DMS79 (cell line): ENCODE measurements at regions not wholly inside any gene's neighbourhood (a gene's known extent, or its start where the extent isn't known, plus 50 kb on each side); places are given as distances from the start of the nearest gene placed in this dataset.

Source experiments
- DNase-seq: peaks from one replicate; lab custom pipeline; 2025; lab: John Stamatoyannopoulos, UW

GRCh38 chr5:51908215-51908614 is 525.0 kb downstream of the ISL1 start:
- DNase-seq, result no peak

DNA sequence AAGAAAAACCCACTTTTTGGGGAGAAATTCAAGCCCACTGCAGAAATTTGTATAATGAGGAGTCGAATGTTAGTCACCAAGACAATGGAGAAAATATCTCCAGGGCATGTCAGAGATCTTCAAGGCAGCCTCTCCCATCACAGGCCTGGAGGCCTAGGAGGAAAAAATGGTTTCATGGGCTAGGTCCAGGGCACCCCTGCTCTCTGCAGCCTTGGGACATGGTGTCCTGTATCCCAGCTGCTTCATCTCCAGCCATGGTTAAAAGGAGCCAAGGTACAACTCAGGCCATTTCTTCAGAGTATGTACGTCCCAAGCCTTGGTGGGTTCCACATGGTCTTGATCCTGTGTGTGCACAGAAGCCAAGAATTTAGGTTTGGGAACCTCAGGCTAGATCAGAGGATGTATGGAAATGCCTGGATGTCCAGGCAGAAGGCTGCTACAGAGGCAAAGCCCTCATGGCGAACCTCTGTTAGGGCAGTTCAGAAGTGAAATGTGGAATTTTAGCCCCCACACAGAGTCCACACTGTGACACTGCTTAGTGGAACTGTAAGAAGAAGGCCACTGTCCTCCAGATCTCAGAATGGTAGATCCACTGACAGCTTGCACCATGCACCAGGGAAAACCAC is 561.4 kb downstream of the ISL1 start:
- no peak for DNase-seq

DNA sequence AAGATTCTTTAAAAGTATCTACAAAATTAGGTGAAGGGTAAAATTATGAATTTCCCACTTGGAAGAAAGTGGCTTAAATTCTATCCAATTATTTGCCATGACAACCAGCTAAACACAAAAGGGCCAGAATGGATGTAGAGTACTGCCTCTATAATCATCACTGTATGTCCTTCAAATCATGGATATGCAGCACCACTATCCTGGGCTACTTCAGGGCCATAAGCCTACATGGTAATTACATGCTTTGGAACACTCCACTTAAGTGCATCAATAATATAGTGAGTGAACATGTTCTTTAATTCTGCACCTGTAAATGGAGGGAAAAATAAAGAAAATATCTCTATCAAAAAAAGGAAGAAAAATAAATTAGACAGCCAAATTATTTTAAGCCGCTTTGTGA is 575.2 kb downstream of the ISL1 start:
- DNase-seq, result peak; percentile 8

- no peak for DNase-seq
Observed at GRCh38 chr5:51960617-51961121, 577.4 kb downstream of the ISL1 start.

DNA sequence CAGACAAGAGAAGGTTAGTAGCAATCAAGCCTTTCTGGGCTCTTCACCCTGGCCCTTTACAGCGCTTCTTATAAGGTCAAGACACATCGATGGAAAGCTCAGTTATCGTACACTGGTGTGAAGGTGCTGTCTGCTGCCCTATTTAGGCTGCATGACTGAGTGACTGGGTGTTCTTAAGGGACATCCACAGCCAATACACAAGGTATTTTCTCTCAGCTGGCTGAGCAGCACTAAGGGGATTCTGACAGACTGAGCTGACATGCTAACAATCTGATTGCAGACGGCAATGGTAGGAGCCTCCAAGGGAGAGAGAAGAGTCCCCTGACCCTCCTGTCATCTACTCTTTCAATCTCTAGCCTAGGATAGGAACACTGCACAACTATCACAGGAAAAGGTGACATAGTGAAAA is 577.9 kb downstream of the ISL1 start:
- no peak for DNase-seq

GRCh38 chr5:51968756-51969155 is 585.5 kb downstream of the ISL1 start:
- DNase-seq, result no peak

- no peak for DNase-seq
Observed at GRCh38 chr5:51974834-51975233, 591.6 kb downstream of the ISL1 start.

DNA sequence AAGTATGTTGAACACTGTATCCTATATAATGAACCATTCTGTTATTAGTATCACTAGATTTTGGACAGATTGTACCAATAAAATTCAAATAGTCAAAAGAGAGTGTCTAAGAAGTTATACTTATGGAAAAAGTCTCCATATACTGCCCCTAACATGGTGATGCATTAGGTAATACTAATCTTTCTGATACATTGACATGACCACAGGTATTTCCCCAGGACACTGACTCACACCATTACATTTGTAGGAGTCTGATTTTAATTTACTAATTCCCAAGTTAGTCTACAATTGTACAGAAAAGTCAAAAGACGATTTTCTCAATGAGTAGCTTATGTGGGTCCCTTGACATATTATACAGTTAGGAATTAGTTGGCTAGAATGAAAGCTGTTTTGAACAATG is 593.8 kb downstream of the ISL1 start:
- DNase-seq, result no peak

- no peak for DNase-seq
Observed at GRCh38 chr5:51983161-51983560, 599.9 kb downstream of the ISL1 start.

DNA sequence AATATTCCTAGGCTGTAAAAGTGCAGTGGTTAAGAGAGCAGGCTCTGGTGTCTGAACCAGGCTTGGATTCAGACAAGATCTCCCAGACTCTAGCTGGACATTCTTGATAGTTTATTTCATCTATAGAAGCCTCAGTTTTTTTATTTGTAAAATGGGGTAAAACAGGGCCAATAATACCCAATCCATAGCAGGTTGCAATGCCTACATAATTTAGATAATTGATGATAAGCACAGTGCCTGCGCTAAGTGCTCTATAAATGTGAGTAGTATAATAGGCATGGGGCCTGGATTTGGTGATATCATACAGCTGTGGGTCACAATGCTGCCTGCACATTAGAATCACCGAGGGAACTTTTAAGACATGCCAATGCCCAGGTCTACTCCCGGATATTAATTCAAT is 603.5 kb downstream of the ISL1 start:
- DNase-seq, result no peak

GRCh38 chr5:51987239-51987638 is 604.0 kb downstream of the ISL1 start:
- no peak for DNase-seq

DNA sequence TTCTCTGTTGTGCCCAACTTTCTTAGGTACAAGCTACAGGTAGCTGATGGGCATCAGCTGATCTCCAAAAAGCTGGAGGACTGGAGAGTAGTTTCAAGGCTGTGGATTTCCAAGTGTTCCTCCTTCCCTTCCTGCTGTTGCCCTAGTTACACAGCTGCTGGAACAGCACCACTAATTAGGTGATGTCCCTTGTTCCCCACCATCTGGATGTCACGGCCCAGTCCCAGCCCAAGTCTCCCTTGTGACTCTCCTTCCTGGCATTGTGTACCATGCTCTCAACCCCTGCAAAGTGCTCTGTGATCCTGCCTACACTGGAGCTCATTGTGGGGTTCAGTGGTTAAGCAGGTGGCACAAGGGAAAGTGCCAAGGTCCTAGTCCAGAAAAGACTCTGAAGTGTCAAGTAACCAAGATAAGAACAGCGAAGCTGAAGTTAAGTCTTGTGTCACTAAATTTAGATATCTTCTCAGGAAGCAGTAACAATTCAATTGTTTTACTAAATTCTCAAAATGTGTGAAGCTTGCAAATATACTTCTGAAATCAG is 604.5 kb downstream of the ISL1 start:
- DNase-seq, result no peak

DNA sequence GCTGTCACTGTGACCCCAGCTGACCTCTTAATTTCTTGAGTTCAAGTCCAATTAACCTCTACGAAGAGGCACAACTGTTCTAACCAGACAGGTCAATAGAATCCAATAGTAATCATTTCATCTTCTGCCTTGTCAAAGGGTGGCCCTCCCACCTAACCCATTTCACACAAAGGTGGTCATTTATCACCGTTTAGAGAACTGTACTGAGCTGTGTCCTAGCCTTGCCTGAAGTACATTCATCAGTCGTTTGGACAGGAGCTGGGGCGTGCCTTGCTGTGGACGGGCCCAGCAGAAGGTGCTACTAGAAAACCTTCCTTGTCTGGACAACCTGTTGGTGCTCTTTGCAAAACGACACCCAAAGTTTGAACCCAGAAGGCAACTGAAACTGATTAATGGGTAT is 605.4 kb downstream of the ISL1 start:
- DNase-seq, result no peak

- DNase-seq, result no peak
Observed at GRCh38 chr5:51990241-51990640, 607.0 kb downstream of the ISL1 start.

DNA sequence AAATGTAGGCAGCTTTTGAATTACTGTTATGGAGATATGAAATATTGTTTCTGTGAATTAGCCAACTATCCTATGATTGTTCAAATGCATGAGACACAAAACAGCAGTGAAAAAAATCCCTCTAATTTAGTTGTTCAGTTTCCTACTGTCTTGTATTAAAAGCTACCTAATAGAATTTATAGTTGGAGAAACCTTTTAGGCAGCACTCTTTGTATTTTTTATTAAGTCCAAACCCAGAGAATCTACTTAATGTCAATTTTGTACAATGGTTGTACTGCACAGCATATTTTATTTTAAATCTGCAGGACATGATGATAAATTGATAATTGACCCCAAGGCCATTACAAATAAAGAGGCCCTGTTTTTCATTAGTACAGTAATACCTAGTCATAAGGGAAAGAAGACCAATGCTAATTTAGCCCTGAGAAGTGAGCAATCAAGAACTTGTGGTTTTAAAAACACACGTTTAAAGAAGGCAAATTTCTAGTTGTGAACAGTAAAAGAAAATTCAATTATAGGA is 607.5 kb downstream of the ISL1 start:
- DNase-seq, result no peak

DNA sequence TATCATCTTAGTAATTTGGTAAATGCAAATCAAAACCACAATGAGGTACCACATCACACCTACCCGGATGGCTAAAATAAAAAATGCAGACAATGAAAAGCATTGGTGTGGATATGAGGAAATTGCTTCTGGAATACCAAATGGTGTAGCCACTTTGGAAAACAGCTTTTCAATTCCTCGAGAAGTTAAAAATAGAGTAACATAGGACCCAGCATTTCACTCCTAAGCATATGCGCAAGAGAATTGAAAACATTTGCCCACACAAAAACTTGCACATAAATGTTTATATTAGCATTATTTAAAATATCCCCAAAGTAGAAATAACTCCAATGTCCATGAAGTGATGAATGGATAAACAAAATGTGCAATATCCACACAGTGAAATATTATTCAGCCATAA is 608.7 kb downstream of the ISL1 start:
- no peak for DNase-seq

GRCh38 chr5:51995773-51996306 is 612.6 kb downstream of the ISL1 start:
- no peak for DNase-seq

GRCh38 chr5:51996356-51996861 is 613.2 kb downstream of the ISL1 start:
- DNase-seq, result no peak

DNA sequence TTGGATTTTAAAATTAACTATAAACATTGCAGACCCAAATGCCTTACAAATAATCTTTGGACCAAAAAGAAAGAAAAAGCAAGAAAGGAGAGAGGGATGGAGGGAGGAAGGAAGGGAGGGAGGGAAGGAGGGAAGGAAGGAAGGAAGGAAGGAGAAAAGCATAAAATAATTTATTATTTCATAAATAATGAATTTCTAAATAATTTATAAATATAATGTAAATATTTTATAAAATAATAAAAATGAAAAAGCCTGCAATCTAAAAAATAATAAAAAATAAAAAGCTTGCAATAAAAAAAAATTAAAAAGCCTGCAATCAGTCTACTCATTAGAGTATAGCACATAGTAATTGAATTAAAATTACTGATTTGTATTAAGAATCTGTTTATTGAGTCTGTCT is 614.3 kb downstream of the ISL1 start:
- no peak for DNase-seq

- no peak for DNase-seq
Observed at GRCh38 chr5:51997949-51998348, 614.7 kb downstream of the ISL1 start.

- peak; percentile 48 for DNase-seq
Observed at GRCh38 chr5:52007230-52007858, 624.1 kb downstream of the ISL1 start.

DNA sequence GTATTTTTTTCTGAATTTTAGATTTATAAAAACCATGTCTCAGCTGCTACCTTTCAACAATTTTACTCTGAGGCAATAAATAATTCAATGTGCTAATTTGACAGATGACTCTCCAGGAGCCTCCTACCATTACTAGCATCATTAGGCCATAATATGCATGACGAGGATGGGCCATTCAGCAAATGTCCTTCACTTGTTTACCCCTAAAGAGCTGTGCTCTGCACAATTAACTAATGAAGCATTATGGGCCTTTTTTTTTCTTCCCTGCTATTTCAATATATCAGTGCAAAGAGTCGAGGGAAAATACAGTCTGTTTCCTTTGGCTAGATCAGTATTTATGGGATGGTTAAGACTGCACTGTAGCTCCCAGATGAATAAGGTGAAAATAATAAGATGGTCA is 627.2 kb downstream of the ISL1 start:
- peak; percentile 94 for DNase-seq

DNA sequence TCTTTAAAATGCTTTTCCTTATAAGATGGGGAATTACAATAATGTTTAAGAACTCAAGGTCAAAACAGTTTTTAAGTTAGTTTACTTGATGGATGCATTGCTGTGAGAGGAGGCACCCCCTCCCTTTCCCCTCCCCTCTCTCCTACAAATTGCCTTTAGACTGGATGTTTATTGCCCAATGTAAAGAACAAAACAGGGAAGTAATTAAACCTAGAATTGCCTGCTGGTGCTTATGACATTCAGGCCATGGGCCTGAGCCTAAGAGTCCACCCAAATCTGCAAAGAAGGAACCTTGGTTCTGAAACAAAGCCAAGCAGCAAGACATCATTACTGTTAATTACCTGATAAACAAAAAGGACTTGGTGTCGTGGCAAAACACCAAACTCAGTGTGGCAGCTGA is 630.3 kb downstream of the ISL1 start:
- DNase-seq, result peak; percentile 62
